MM.1S (cell line): ENCODE measurements at regions not wholly inside any gene's neighbourhood (a gene's known extent, or its start where the extent isn't known, plus 50 kb on each side); places are given as distances from the start of the nearest gene placed in this dataset.
"Not testable (repeated sequence)": the region's sequence is repeated elsewhere in the genome, so short reads cannot be mapped to it uniquely, and the experiment has no call there.

Experiments used
- DNase-seq: peaks from one replicate; pipeline ENCODE4 v3.0.0-alpha.2; 2015
- H2AFZ ChIP-seq: fragments of 300-600 bp; sonication (generic); 2 replicates; pipeline ENCODE4 v1.6.0; 2016; ENCODE audit warnings: antibody characterized with exemption, low read length
- H3F3A ChIP-seq: fragments of 300-600 bp; sonication (generic); 2 replicates; pipeline ENCODE4 v1.6.1; 2016; ENCODE audit warnings: mild to moderate bottlenecking, antibody characterized with exemption, low read length, moderate library complexity, mixed read lengths; ENCODE audit not compliant: insufficient read depth
- H3K27ac ChIP-seq: fragments of 300-600 bp; sonication (generic); 2 replicates; pipeline ENCODE4 v1.5.1; 2016; ENCODE audit warnings: mild to moderate bottlenecking, low read length
- H3K27me3 ChIP-seq: fragments of 300-600 bp; sonication (generic); replicated peaks from 2 replicates; pipeline ENCODE4 v1.6.0; 2016; ENCODE audit warnings: low read length; ENCODE audit not compliant: insufficient read depth
- H3K36me3 ChIP-seq: fragments of 300-600 bp; sonication (generic); replicated peaks from 2 replicates; pipeline ENCODE4 v1.6.1; 2016; ENCODE audit warnings: mild to moderate bottlenecking, low read length, mixed read lengths; ENCODE audit not compliant: insufficient read depth
- H3K4me1 ChIP-seq: fragments of 300-600 bp; sonication (generic); 2 replicates; pipeline ENCODE4 v1.6.1; 2016; ENCODE audit warnings: low read length, mixed read lengths
- H3K4me2 ChIP-seq: fragments of 300-600 bp; sonication (generic); 2 replicates; pipeline ENCODE4 v1.6.0; 2016; ENCODE audit warnings: low read depth, low read length
- H3K4me3 ChIP-seq: fragments of 300-600 bp; sonication (generic); 2 replicates; pipeline ENCODE4 v1.5.1; 2016; ENCODE audit warnings: low read length, mixed read lengths
- H3K79me2 ChIP-seq: fragments of 300-600 bp; sonication (generic); 2 replicates; pipeline ENCODE4 v1.6.1; 2016; ENCODE audit warnings: mixed run types, low read length, mixed read lengths
- H3K9ac ChIP-seq: fragments of 300-600 bp; sonication (generic); 2 replicates; pipeline ENCODE4 v1.6.1; 2016; ENCODE audit warnings: low read length, mixed read lengths
- H3K9me2 ChIP-seq: fragments of 300-600 bp; sonication (generic); replicated peaks from 2 replicates; pipeline ENCODE4 v1.6.1; 2016; ENCODE audit warnings: mild to moderate bottlenecking, low read length, mixed read lengths; ENCODE audit not compliant: insufficient read depth
- H3K9me3 ChIP-seq: fragments of 300-600 bp; sonication (generic); replicated peaks from 2 replicates; pipeline ENCODE4 v1.6.1; 2016; ENCODE audit warnings: mild to moderate bottlenecking, low read length, mixed read lengths; ENCODE audit not compliant: insufficient read depth
- H4K20me1 ChIP-seq: fragments of 300-600 bp; sonication (generic); 2 replicates; pipeline ENCODE4 v1.6.1; 2016; ENCODE audit warnings: mild to moderate bottlenecking, low read length, moderate library complexity, mixed read lengths; ENCODE audit not compliant: insufficient read depth
- EZH2 ChIP-seq: fragments of 300-600 bp; sonication (generic); optimal IDR thresholded peaks from 2 replicates; pipeline ENCODE3; 2017; ENCODE audit warnings: low read depth, mild to moderate bottlenecking, antibody characterized with exemption, low read length, mixed read lengths
- EZH2phosphoT487 ChIP-seq: fragments of 300-600 bp; sonication (generic); IDR thresholded peaks from 2 replicates; pipeline ENCODE4 v1.6.1; 2018; ENCODE audit warnings: antibody characterized with exemption, low read length
- TF ChIP-seq, protein P1 (sequence below): fragments of 300-600 bp; sonication (generic); IDR thresholded peaks from 2 replicates; pipeline ENCODE4 v1.5.1; 2016; ENCODE audit warnings: antibody characterized with exemption, low read length, mixed read lengths

DNA sequence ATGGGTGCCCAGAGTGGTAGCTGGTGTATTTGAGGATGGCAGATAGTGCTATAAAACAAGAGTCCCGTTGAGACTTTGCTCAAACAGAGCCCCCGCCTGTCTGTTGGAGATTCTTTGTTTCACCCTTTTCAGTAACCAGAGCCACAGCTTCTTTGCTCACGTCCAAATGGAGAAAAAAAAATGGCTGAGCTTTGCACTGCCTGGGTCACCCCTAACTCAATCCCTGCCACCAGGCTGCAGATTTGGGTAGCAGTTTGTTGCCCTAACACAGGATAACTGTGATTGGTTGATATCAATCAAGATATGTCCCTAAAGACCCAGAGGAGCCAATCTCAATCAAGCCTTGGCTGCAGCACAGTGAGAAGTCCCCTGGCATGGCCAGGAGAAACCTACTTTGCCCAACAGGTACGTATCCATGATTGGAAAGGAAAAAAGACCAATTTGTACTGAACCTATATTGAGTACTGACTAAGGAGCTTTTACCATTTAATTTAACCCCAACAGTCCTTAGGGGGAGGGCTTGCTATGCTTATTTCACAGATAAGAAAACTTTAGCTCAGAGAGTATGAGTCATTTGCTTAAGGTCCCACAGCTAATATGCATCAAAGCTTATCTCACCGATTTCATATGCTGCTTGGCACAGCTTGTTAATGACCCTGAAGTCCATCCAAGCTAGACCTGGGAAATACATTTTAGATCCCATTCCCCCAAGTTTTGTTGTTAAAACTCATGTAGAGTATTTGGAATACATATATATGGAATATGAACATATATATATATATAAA lies 72.0 kb upstream of the SH3BP4 start:
- H3K27me3 ChIP-seq = no peaks in the 10 kb centered on the region
- peaks cover 11% of the 10 kb centered on the region; the same call in 1 of the 2 replicates for H3K4me1 ChIP-seq
- H3K36me3 ChIP-seq = no peaks in the 10 kb centered on the region
- H3F3A ChIP-seq = no peaks in the 10 kb centered on the region
- no peak overlapping the region for H2AFZ ChIP-seq
- H3K4me3 ChIP-seq = no peak overlapping the region
- no peaks in the 10 kb centered on the region for H3K79me2 ChIP-seq
- no peak overlapping the region for H3K9ac ChIP-seq
- no peaks in the 10 kb centered on the region for H3K9me2 ChIP-seq
- no peak overlapping the region for H3K27ac ChIP-seq
- DNase-seq = no peak
- no peaks in the 10 kb centered on the region for H3K9me3 ChIP-seq
- H4K20me1 ChIP-seq = no peaks in the 10 kb centered on the region
- H3K4me2 ChIP-seq = no peak overlapping the region
- TF ChIP-seq, protein P1, sequence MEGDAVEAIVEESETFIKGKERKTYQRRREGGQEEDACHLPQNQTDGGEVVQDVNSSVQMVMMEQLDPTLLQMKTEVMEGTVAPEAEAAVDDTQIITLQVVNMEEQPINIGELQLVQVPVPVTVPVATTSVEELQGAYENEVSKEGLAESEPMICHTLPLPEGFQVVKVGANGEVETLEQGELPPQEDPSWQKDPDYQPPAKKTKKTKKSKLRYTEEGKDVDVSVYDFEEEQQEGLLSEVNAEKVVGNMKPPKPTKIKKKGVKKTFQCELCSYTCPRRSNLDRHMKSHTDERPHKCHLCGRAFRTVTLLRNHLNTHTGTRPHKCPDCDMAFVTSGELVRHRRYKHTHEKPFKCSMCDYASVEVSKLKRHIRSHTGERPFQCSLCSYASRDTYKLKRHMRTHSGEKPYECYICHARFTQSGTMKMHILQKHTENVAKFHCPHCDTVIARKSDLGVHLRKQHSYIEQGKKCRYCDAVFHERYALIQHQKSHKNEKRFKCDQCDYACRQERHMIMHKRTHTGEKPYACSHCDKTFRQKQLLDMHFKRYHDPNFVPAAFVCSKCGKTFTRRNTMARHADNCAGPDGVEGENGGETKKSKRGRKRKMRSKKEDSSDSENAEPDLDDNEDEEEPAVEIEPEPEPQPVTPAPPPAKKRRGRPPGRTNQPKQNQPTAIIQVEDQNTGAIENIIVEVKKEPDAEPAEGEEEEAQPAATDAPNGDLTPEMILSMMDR = no peak
- TF ChIP-seq EZH2 (no peak), EZH2phosphoT487 (no peak)

DNA sequence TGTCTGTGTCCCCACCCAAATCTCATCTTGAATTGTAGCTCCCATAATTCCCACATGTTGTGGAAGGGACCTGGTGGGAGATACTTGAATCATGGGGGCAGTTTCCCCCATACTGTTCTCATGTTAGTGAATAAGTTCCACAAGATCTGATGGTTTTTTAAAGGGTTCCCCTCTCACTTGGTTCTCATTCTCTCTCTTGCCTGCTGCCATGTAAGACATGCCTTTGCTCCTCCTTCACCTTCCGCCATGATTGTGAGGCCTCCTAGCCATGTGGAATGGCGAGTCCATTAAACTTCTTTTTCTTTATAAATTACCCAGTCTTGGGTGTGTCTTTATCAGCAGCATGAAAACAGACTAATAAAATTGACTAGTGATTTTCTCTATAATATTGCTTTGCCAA lies 75.2 kb upstream of the SH3BP4 start:
- not testable (repeated sequence) for DNase-seq, H3K27ac ChIP-seq, H3K79me2 ChIP-seq, H3K36me3 ChIP-seq, H3K9me2 ChIP-seq, H3K9me3 ChIP-seq, H3K4me3 ChIP-seq, H3K4me2 ChIP-seq, H4K20me1 ChIP-seq, H3F3A ChIP-seq, H3K27me3 ChIP-seq, H3K4me1 ChIP-seq, H3K9ac ChIP-seq, H2AFZ ChIP-seq

DNA sequence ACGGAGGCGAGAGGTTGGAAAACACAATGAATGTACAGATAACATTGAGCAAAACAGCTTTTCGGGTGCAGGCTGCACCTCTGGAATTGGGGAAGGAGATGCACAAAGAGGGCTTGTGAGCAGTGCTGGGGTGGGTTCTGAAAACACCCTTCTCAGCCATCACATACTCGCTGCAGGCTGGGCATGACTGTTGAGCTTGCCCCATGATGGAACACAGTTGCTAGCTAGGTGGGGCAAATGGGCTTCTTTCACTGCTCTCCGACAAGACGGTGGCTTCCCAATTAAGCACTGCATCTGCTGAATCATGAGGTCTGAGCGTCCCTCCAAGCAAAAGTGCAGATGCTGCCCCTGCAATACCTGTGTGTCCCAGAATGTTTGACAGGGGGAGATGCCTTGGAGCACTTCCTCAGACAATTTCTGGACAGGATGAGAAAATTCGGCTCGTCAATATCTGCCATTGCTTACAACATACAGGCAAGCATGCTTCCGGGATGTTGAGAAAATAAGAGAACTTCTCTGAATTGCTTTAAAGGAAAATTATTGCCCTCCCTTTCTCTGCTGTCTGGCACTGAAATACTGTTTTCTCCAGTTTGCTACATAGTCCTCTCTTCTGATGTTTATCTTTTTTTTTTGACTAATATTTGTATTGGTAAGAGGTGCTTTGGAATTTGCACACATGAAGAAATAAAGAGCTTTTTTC lies 77.3 kb upstream of the SH3BP4 start:
- no peak for DNase-seq
- Histone ChIP-seq H2AFZ (0 out of 2 replicates have a peak overlapping the region, but pooled peaks have one; percentile 19), H3K27me3 (no peaks in the 10 kb centered on the region), H3K79me2 (no peaks in the 10 kb centered on the region), H3K4me1 (no peaks in the 10 kb centered on the region), H3K4me2 (peak overlapping the region; percentile 18; the same call in 1 of the 2 replicates), H3F3A (no peaks in the 10 kb centered on the region), H3K4me3 (no peak overlapping the region), H3K9ac (no peak overlapping the region), H3K9me3 (no peaks in the 10 kb centered on the region), H4K20me1 (no peaks in the 10 kb centered on the region), H3K27ac (no peak overlapping the region), H3K36me3 (no peaks in the 10 kb centered on the region), H3K9me2 (no peaks in the 10 kb centered on the region)
- TF ChIP-seq EZH2phosphoT487 (no peak), EZH2 (no peak)
- TF ChIP-seq, protein P1 = no peak

DNA sequence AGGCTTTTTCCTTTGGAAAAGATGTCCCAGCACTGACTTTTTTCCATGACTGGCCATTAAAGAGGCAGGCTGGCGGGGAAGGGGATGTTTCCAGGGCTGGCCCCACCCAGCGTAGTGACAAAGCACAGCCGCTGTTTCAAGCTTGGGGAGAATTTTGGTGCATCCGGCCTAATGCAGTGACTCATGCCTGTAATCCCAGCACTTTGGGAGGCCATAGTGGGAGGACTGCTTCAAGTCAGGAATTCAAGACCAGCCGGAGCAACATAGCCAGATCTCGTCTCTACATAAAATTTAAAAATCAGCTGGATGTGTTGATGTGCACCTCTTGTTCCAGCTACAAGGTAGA lies 78.0 kb upstream of the SH3BP4 start:
- Histone ChIP-seq H3K4me1 (no peaks in the 10 kb centered on the region), H4K20me1 (no peaks in the 10 kb centered on the region), H3K9me2 (no peaks in the 10 kb centered on the region), H3K79me2 (no peaks in the 10 kb centered on the region), H3K9me3 (no peaks in the 10 kb centered on the region), H3K36me3 (no peaks in the 10 kb centered on the region), H3K27me3 (no peaks in the 10 kb centered on the region), H3K4me2 (no peak overlapping the region), H3K9ac (no peak overlapping the region), H3K4me3 (no peak overlapping the region), H2AFZ (no peak overlapping the region), H3K27ac (no peak overlapping the region), H3F3A (no peaks in the 10 kb centered on the region)
- TF ChIP-seq, protein P1 = no peak
- TF ChIP-seq EZH2 (no peak), EZH2phosphoT487 (no peak)
- DNase-seq = no peak
